ENCODE measurements at regions not wholly inside any gene's neighbourhood (a gene's known extent, or its start where the extent isn't known, plus 50 kb on each side); places are given as distances from the start of the nearest gene placed in this dataset.

DNA sequence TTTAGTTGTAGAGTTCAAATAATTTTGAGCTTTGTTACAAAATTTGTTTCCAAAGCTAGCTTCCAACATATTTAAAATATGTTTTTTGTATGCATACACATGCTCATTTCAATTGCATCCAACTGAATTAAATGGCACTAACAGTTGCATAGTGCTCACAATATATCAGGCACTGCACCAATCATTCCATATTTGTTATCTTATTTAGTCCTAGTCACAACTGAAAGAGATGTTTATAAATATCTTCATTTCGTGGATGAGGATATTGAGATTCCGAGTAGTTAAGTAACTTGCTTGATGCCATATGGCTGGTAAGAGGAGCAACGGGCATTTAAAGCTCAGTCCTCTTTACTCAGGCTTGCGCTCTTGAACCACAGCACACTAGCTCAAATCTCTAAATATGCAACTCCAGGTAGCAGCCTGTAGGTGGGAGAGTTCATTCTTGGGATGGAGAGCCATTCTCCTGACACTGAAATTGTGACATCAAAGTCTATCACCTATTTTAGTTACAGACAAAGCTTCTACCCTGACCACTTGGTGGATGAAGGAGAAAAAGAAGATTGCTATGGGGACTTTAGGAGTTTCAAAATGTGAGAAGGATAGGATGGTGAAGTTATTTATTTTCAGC is 118.0 kb upstream of the CA10 start:
- DNase-seq = no peak
- no peak overlapping the region for H3K9ac ChIP-seq
- H3K4me2 ChIP-seq = no peak overlapping the region
- H3K9me3 ChIP-seq = peaks cover 7% of the 10 kb centered on the region
- ChIA-PET POLR2A (no interaction called here), CTCF (interaction anchor here (0.9 to 1.4 kb wide), 5 partner anchors 20 to 107 kb away, joined by 3 to 4 read pairs (median 3); no protein-coding TSS in a partner anchor)
- no peaks in the 10 kb centered on the region for H3K36me3 ChIP-seq (replicated peaks in 1 of 2; ENCODE audit: control insufficient read depth in 1 of 2, insufficient read depth in 2 of 2, low read length in 1 of 2)
- no peaks in the 10 kb centered on the region for H3K9me2 ChIP-seq
- no peaks in the 10 kb centered on the region for H3K79me2 ChIP-seq (ENCODE audit: insufficient read depth)
- WGBS (ENCODE audit: low lambda C conversion rate) = 33% methylated on average over 4 of the region's 4 CpGs
- H3F3A ChIP-seq (replicated peaks; ENCODE audit: insufficient read depth) = no peaks in the 10 kb centered on the region
- no peak overlapping the region for H3K4me3 ChIP-seq (ENCODE audit: low read depth in 2 of 2, low read length in 1 of 2)
- H2AFZ ChIP-seq (ENCODE audit: low read depth) = no peak overlapping the region
- H3K27ac ChIP-seq (ENCODE audit: low read depth in 2 of 2, low read length in 1 of 2) = no peak overlapping the region
- H3K4me1 ChIP-seq (ENCODE audit: control insufficient read depth in 1 of 2, insufficient read depth in 2 of 2, low read depth in 1 of 2, low read length in 1 of 2) = no peaks in the 10 kb centered on the region
- H4K20me1 ChIP-seq (ENCODE audit: insufficient read depth) = no peaks in the 10 kb centered on the region
- TF ChIP-seq MAX (IDR thresholded peaks at IDR 0.05; ENCODE audit: low read depth) = no peak
- TF ChIP-seq NRF1 (IDR thresholded peaks at IDR 0.05; ENCODE audit: low read depth, low read length) = no peak
- TF ChIP-seq MEF2A (IDR thresholded peaks at IDR 0.05; ENCODE audit: borderline replicate concordance, low read depth) = no peak
- TF ChIP-seq NFIC (IDR thresholded peaks at IDR 0.05; ENCODE audit: borderline replicate concordance) = no peak
- TF ChIP-seq YY1 (IDR thresholded peaks at IDR 0.05; ENCODE audit: low read depth) = no peak
- no peaks in the 10 kb centered on the region for H3K27me3 ChIP-seq (ENCODE audit: insufficient read depth)

DNA sequence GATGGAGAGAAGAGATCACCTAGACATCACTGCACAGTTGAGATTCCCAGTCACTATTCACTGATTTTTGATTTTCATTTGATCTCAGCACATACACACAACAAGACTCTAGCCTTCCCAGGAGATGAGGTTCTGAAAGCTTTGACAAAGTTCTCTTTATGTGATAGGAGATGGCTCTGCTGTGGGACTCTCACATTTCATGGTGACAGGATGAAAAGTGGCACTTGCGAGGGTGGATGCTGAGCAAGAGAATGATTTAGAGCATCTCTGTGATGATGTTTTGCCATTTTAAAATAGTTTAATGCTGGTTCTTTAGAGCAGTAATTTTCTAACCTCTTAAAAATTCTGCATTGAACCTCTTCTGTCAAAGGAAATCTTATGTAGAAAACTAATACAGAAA is 113.3 kb upstream of the CA10 start:
- Histone ChIP-seq H3K27ac (ENCODE audit: low read depth in 2 of 2, low read length in 1 of 2) (no peak overlapping the region), H3K4me2 (no peak overlapping the region), H3K79me2 (ENCODE audit: insufficient read depth) (no peaks in the 10 kb centered on the region), H2AFZ (ENCODE audit: low read depth) (no peak overlapping the region), H3K27me3 (ENCODE audit: insufficient read depth) (no peaks in the 10 kb centered on the region), H4K20me1 (ENCODE audit: insufficient read depth) (no peaks in the 10 kb centered on the region), H3F3A (replicated peaks; ENCODE audit: insufficient read depth) (no peaks in the 10 kb centered on the region), H3K9me3 (peaks cover 7% of the 10 kb centered on the region), H3K9me2 (no peaks in the 10 kb centered on the region), H3K4me1 (ENCODE audit: control insufficient read depth in 1 of 2, insufficient read depth in 2 of 2, low read depth in 1 of 2, low read length in 1 of 2) (no peaks in the 10 kb centered on the region), H3K4me3 (ENCODE audit: low read depth in 2 of 2, low read length in 1 of 2) (no peak overlapping the region), H3K36me3 (replicated peaks in 1 of 2; ENCODE audit: control insufficient read depth in 1 of 2, insufficient read depth in 2 of 2, low read length in 1 of 2) (no peaks in the 10 kb centered on the region), H3K9ac (no peak overlapping the region)
- 18% methylated on average over 1 of the region's 1 CpG for WGBS (ENCODE audit: low lambda C conversion rate)
- no peak for DNase-seq
- POLR2A ChIA-PET = no interaction called here
- CTCF ChIA-PET = no interaction called here
- no peak for TF ChIP-seq PBX3 (IDR thresholded peaks at IDR 0.05)
- TF ChIP-seq ELF1 (IDR thresholded peaks at IDR 0.05) = no peak
- TF ChIP-seq YY1 (IDR thresholded peaks at IDR 0.05; ENCODE audit: low read depth) = no peak
- no peak for TF ChIP-seq POLR2AphosphoS5 (IDR thresholded peaks at IDR 0.05; ENCODE audit: low read depth, low read length)
- TF ChIP-seq USF2 (IDR thresholded peaks at IDR 0.05; ENCODE audit: borderline replicate concordance, low read depth, low read length) = no peak
- TF ChIP-seq, protein P1, sequence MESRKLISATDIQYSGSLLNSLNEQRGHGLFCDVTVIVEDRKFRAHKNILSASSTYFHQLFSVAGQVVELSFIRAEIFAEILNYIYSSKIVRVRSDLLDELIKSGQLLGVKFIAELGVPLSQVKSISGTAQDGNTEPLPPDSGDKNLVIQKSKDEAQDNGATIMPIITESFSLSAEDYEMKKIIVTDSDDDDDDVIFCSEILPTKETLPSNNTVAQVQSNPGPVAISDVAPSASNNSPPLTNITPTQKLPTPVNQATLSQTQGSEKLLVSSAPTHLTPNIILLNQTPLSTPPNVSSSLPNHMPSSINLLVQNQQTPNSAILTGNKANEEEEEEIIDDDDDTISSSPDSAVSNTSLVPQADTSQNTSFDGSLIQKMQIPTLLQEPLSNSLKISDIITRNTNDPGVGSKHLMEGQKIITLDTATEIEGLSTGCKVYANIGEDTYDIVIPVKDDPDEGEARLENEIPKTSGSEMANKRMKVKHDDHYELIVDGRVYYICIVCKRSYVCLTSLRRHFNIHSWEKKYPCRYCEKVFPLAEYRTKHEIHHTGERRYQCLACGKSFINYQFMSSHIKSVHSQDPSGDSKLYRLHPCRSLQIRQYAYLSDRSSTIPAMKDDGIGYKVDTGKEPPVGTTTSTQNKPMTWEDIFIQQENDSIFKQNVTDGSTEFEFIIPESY (IDR thresholded peaks at IDR 0.05; ENCODE audit: borderline replicate concordance, low read depth) = no peak
- no peak for TF ChIP-seq USF1 (IDR thresholded peaks at IDR 0.05; ENCODE audit: borderline replicate concordance, low read depth)
- TF ChIP-seq TAF1 (IDR thresholded peaks at IDR 0.05; ENCODE audit: borderline replicate concordance, low read depth, low read length) = no peak
- TF ChIP-seq TCF12 (IDR thresholded peaks at IDR 0.05) = no peak
- TF ChIP-seq CHD2 (IDR thresholded peaks at IDR 0.05; ENCODE audit: low read length, partially characterized antibody) = no peak
- TF ChIP-seq GABPA (IDR thresholded peaks at IDR 0.05; ENCODE audit: low read depth) = no peak
- TF ChIP-seq RCOR1 (IDR thresholded peaks at IDR 0.05; ENCODE audit: low read length) = no peak
- no peak for TF ChIP-seq FOXJ3 (CRISPR knock-in tag; IDR thresholded peaks at IDR 0.05)
- TF ChIP-seq EZH2phosphoT487 (IDR thresholded peaks at IDR 0.05; ENCODE audit: borderline replicate concordance, low read depth) = no peak
- no peak for TF ChIP-seq RAD21 (IDR thresholded peaks at IDR 0.05; ENCODE audit: low read length)
- TF ChIP-seq MEF2A (IDR thresholded peaks at IDR 0.05; ENCODE audit: borderline replicate concordance, low read depth) = no peak
- no peak for TF ChIP-seq NRF1 (IDR thresholded peaks at IDR 0.05; ENCODE audit: low read depth, low read length)
- TF ChIP-seq REST (IDR thresholded peaks at IDR 0.05; ENCODE audit: low read depth, low read length) = no peak
